Transverse colon (tissue), 4 donors: ENCODE measurements at regions not wholly inside any gene's neighbourhood (a gene's known extent, or its start where the extent isn't known, plus 50 kb on each side); places are given as distances from the start of the nearest gene placed in this dataset.

Experiments used
- EP300 ChIP-seq: sonication (generic); formaldehyde crosslinking; IDR thresholded peaks from one replicate; pipeline ENCODE4 v1.6.1; 2017; ENCODE audit warnings: antibody characterized with exemption, low read depth
- POLR2A ChIP-seq: fragments of 450-650 bp; IDR thresholded peaks from one replicate; pipeline ENCODE4 v1.6.1; 2016; ENCODE audit warnings: antibody characterized with exemption, mild to moderate bottlenecking, moderate library complexity
- POLR2AphosphoS5 ChIP-seq, 3 donors: sonication (generic); formaldehyde crosslinking; IDR thresholded peaks; one replicate each; pipeline ENCODE4 v1.6.1; 2016; ENCODE audit warnings: antibody characterized with exemption in 3 of 3
- TF ChIP-seq, protein P1 (sequence below), 5 experiments: fragments of 200-600 bp in 3 of 5; fragments of 450-650 bp in 2 of 5; sonication (generic) in 3 of 5; IDR thresholded peaks; 1 replicate in 2 of 5; 2 replicates in 3 of 5; pipeline ENCODE4 v1.5.1; 2016 to 2017; ENCODE audit warnings: antibody characterized with exemption in 5 of 5, inconsistent platforms in 3 of 5, mild to moderate bottlenecking in 2 of 5, moderate library complexity in 1 of 5

DNA sequence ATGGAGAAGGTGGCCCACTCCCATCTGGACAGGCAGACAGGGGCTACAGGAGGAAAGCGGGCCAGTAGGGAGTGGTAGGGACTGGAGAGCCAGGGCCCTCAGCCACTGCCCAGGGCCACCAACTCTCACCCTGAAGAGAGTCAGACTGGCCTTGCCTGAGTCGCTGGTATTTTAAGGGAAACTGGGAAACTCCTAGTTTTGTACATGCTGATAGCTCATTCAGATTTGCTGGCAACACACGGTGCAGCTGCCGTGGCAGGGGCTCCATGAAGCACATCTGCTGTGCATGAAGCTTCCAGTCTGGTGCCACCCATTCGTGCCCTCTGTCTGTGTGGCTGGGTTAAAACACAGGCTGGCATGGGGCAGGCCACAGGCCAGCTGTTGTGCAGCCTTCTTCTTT is 137.3 kb upstream of the GLI2 start:
- TF ChIP-seq POLR2A (no peak), POLR2AphosphoS5 (IDR thresholded peaks at IDR 0.05) (no peak), EP300 (no peak)
- TF ChIP-seq, protein P1, sequence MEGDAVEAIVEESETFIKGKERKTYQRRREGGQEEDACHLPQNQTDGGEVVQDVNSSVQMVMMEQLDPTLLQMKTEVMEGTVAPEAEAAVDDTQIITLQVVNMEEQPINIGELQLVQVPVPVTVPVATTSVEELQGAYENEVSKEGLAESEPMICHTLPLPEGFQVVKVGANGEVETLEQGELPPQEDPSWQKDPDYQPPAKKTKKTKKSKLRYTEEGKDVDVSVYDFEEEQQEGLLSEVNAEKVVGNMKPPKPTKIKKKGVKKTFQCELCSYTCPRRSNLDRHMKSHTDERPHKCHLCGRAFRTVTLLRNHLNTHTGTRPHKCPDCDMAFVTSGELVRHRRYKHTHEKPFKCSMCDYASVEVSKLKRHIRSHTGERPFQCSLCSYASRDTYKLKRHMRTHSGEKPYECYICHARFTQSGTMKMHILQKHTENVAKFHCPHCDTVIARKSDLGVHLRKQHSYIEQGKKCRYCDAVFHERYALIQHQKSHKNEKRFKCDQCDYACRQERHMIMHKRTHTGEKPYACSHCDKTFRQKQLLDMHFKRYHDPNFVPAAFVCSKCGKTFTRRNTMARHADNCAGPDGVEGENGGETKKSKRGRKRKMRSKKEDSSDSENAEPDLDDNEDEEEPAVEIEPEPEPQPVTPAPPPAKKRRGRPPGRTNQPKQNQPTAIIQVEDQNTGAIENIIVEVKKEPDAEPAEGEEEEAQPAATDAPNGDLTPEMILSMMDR (IDR thresholded peaks at IDR 0.05) = no peak
